ENCODE measurements at regions not wholly inside any gene's neighbourhood (a gene's known extent, or its start where the extent isn't known, plus 50 kb on each side); places are given as distances from the start of the nearest gene placed in this dataset.
A peak's percentile ranks its signal among the peaks of the same experiment; 100 is the strongest.
"Not testable (repeated sequence)": the region's sequence is repeated elsewhere in the genome, so short reads cannot be mapped to it uniquely, and the experiment has no call there.

GRCh38 chr7:153748885-153749284, 303.3 kb upstream of the DPP6 start:
- not testable (repeated sequence) for H3K4ac ChIP-seq (ENCODE audit: low read length); H3K9ac ChIP-seq (ENCODE audit: low read depth, low read length, poor library complexity); H3K14ac ChIP-seq (ENCODE audit: low read length); H3K27ac ChIP-seq (replicated peaks; ENCODE audit: low read length); H3K4me1 ChIP-seq (ENCODE audit: control insufficient read depth in 2 of 2, insufficient read depth in 1 of 2, low read depth in 1 of 2, low read length in 2 of 2); H4K91ac ChIP-seq (ENCODE audit: low read depth, low read length, poor library complexity); H3K79me1 ChIP-seq (ENCODE audit: low read depth, low read length); H3K18ac ChIP-seq (ENCODE audit: low read length); H2AFZ ChIP-seq (ENCODE audit: low read length); H3K23ac ChIP-seq (ENCODE audit: low read depth, low read length, poor library complexity); H2BK5ac ChIP-seq (ENCODE audit: low read length); H2BK120ac ChIP-seq (ENCODE audit: low read depth, low read length); H2BK12ac ChIP-seq (ENCODE audit: low read length); H2AK5ac ChIP-seq (ENCODE audit: low read depth, low read length); H3K27me3 ChIP-seq (ENCODE audit: control insufficient read depth in 3 of 3, insufficient read depth in 3 of 3, low read depth in 1 of 3, low read length in 3 of 3); H4K8ac ChIP-seq (ENCODE audit: low read depth, low read length); H3K9me3 ChIP-seq (replicated peaks in 1 of 2; ENCODE audit: control insufficient read depth in 2 of 2, insufficient read depth in 1 of 2, low read depth in 1 of 2, low read length in 2 of 2); H3K36me3 ChIP-seq (replicated peaks in 1 of 2; ENCODE audit: control insufficient read depth in 2 of 2, insufficient read depth in 2 of 2, low read length in 2 of 2); H2BK15ac ChIP-seq (ENCODE audit: low read length)
- DNase-seq (ENCODE audit: low spot score), result peak; percentile 5
- H3K4me2 ChIP-seq (ENCODE audit: insufficient read depth, low read length, poor library complexity, severe bottlenecking), result peak overlapping the region; percentile 78
- no CpG with 5 or more reads among the region's 25 CpGs for WGBS, 2 donors (ENCODE audit: extremely low coverage in 2 of 2, insufficient read length in 2 of 2, insufficient replicate concordance in 1 of 2)
- peak overlapping the region in 1 of 2 donors; percentile 67 for H3K4me3 ChIP-seq (ENCODE audit: low read length in 2 of 2)

GRCh38 chr7:153765869-153766268, 286.3 kb upstream of the DPP6 start:
- H3K4me1 ChIP-seq (ENCODE audit: control insufficient read depth in 2 of 2, insufficient read depth in 1 of 2, low read depth in 1 of 2, low read length in 2 of 2); H3K9me3 ChIP-seq (replicated peaks in 1 of 2; ENCODE audit: control insufficient read depth in 2 of 2, insufficient read depth in 1 of 2, low read depth in 1 of 2, low read length in 2 of 2); H3K27ac ChIP-seq (replicated peaks; ENCODE audit: low read length); H2AK5ac ChIP-seq (ENCODE audit: low read depth, low read length); H3K36me3 ChIP-seq (replicated peaks in 1 of 2; ENCODE audit: control insufficient read depth in 2 of 2, insufficient read depth in 2 of 2, low read length in 2 of 2); H2BK12ac ChIP-seq (ENCODE audit: low read length); H2BK5ac ChIP-seq (ENCODE audit: low read length); H3K14ac ChIP-seq (ENCODE audit: low read length); H3K4ac ChIP-seq (ENCODE audit: low read length); H3K18ac ChIP-seq (ENCODE audit: low read length); H3K27me3 ChIP-seq (ENCODE audit: control insufficient read depth in 3 of 3, insufficient read depth in 3 of 3, low read depth in 1 of 3, low read length in 3 of 3); H3K23ac ChIP-seq (ENCODE audit: low read depth, low read length, poor library complexity); H3K4me2 ChIP-seq (ENCODE audit: insufficient read depth, low read length, poor library complexity, severe bottlenecking); H4K8ac ChIP-seq (ENCODE audit: low read depth, low read length); H2BK15ac ChIP-seq (ENCODE audit: low read length); H3K9ac ChIP-seq (ENCODE audit: low read depth, low read length, poor library complexity); H2AFZ ChIP-seq (ENCODE audit: low read length); H4K91ac ChIP-seq (ENCODE audit: low read depth, low read length, poor library complexity); H3K79me1 ChIP-seq (ENCODE audit: low read depth, low read length); DNase-seq (ENCODE audit: low spot score); H2BK120ac ChIP-seq (ENCODE audit: low read depth, low read length); H3K4me3 ChIP-seq (ENCODE audit: low read length in 2 of 2): not testable (repeated sequence)
- no CpG with 5 or more reads among the region's 3 CpGs for WGBS, 2 donors (ENCODE audit: extremely low coverage in 2 of 2, insufficient read length in 2 of 2, insufficient replicate concordance in 1 of 2)

DNA sequence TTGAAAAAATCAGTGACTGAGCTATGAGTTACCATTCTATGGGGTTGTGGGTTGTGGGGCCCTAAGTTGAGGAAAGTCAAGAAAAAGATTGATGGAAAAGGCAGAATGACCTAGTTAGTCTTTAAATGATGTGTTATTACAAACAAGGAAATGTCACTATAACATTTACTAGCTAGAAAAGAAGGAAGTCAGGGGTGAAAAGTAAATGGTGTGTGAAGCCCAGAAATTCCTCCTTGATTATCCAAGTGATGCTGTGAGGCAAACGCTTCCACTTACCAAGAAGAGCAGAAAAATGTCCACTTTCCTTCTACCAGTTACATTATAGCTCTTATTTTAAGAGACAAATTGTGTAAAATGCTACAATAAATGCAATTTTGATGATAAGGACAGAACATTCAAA, 285.3 kb upstream of the DPP6 start:
- not testable (repeated sequence) for H3K79me1 ChIP-seq (ENCODE audit: low read depth, low read length); H3K27ac ChIP-seq (replicated peaks; ENCODE audit: low read length); H3K36me3 ChIP-seq (replicated peaks in 1 of 2; ENCODE audit: control insufficient read depth in 2 of 2, insufficient read depth in 2 of 2, low read length in 2 of 2); H3K23ac ChIP-seq (ENCODE audit: low read depth, low read length, poor library complexity); H2BK120ac ChIP-seq (ENCODE audit: low read depth, low read length); H4K8ac ChIP-seq (ENCODE audit: low read depth, low read length); H3K9ac ChIP-seq (ENCODE audit: low read depth, low read length, poor library complexity); H3K4me2 ChIP-seq (ENCODE audit: insufficient read depth, low read length, poor library complexity, severe bottlenecking); H2BK5ac ChIP-seq (ENCODE audit: low read length); H2BK12ac ChIP-seq (ENCODE audit: low read length); H3K27me3 ChIP-seq (ENCODE audit: control insufficient read depth in 3 of 3, insufficient read depth in 3 of 3, low read depth in 1 of 3, low read length in 3 of 3); H3K14ac ChIP-seq (ENCODE audit: low read length); H2BK15ac ChIP-seq (ENCODE audit: low read length); H2AFZ ChIP-seq (ENCODE audit: low read length); H3K9me3 ChIP-seq (replicated peaks in 1 of 2; ENCODE audit: control insufficient read depth in 2 of 2, insufficient read depth in 1 of 2, low read depth in 1 of 2, low read length in 2 of 2); H2AK5ac ChIP-seq (ENCODE audit: low read depth, low read length); DNase-seq (ENCODE audit: low spot score); H4K91ac ChIP-seq (ENCODE audit: low read depth, low read length, poor library complexity); H3K18ac ChIP-seq (ENCODE audit: low read length); H3K4me1 ChIP-seq (ENCODE audit: control insufficient read depth in 2 of 2, insufficient read depth in 1 of 2, low read depth in 1 of 2, low read length in 2 of 2); H3K4ac ChIP-seq (ENCODE audit: low read length); H3K4me3 ChIP-seq (ENCODE audit: low read length in 2 of 2)
- WGBS, 2 donors (ENCODE audit: extremely low coverage in 2 of 2, insufficient read length in 2 of 2, insufficient replicate concordance in 1 of 2), result no CpG with 5 or more reads among the region's 1 CpG

GRCh38 chr7:153772966-153773365, 279.2 kb upstream of the DPP6 start:
- no peak overlapping the region for H3K9ac ChIP-seq (ENCODE audit: low read depth, low read length, poor library complexity)
- H2BK120ac ChIP-seq (ENCODE audit: low read depth, low read length), result no peak overlapping the region
- H3K4me2 ChIP-seq (ENCODE audit: insufficient read depth, low read length, poor library complexity, severe bottlenecking), result no peak overlapping the region
- no peak overlapping the region for H2BK15ac ChIP-seq (ENCODE audit: low read length)
- DNase-seq (ENCODE audit: low spot score), result no peak
- no peak overlapping the region for H4K91ac ChIP-seq (ENCODE audit: low read depth, low read length, poor library complexity)
- no peak overlapping the region for H4K8ac ChIP-seq (ENCODE audit: low read depth, low read length)
- H2AK5ac ChIP-seq (ENCODE audit: low read depth, low read length), result no peak overlapping the region
- no peak overlapping the region for H3K23ac ChIP-seq (ENCODE audit: low read depth, low read length, poor library complexity)
- no peaks in the 10 kb centered on the region for H3K27me3 ChIP-seq (ENCODE audit: control insufficient read depth in 3 of 3, insufficient read depth in 3 of 3, low read depth in 1 of 3, low read length in 3 of 3)
- H3K36me3 ChIP-seq (replicated peaks in 1 of 2; ENCODE audit: control insufficient read depth in 2 of 2, insufficient read depth in 2 of 2, low read length in 2 of 2), result no peaks in the 10 kb centered on the region
- H3K9me3 ChIP-seq (replicated peaks in 1 of 2; ENCODE audit: control insufficient read depth in 2 of 2, insufficient read depth in 1 of 2, low read depth in 1 of 2, low read length in 2 of 2), result no peaks in the 10 kb centered on the region
- H2AFZ ChIP-seq (ENCODE audit: low read length), result no peak overlapping the region
- no peaks in the 10 kb centered on the region for H3K4me1 ChIP-seq (ENCODE audit: control insufficient read depth in 2 of 2, insufficient read depth in 1 of 2, low read depth in 1 of 2, low read length in 2 of 2)
- no peak overlapping the region for H3K4ac ChIP-seq (ENCODE audit: low read length)
- WGBS, 2 donors (ENCODE audit: extremely low coverage in 2 of 2, insufficient read length in 2 of 2, insufficient replicate concordance in 1 of 2), result no CpG with 5 or more reads among the region's 3 CpGs
- no peak overlapping the region for H3K18ac ChIP-seq (ENCODE audit: low read length)
- H3K79me1 ChIP-seq (ENCODE audit: low read depth, low read length), result no peaks in the 10 kb centered on the region
- no peak overlapping the region for H3K14ac ChIP-seq (ENCODE audit: low read length)
- no peak overlapping the region for H2BK5ac ChIP-seq (ENCODE audit: low read length)
- H2BK12ac ChIP-seq (ENCODE audit: low read length), result no peak overlapping the region
- no peak overlapping the region for H3K4me3 ChIP-seq (ENCODE audit: low read length in 2 of 2)
- H3K27ac ChIP-seq (replicated peaks; ENCODE audit: low read length), result no peak overlapping the region

All from neuronal stem cell (in vitro differentiated cells).